ENCODE measurements at regions not wholly inside any gene's neighbourhood (a gene's known extent, or its start where the extent isn't known, plus 50 kb on each side); places are given as distances from the start of the nearest gene placed in this dataset.

DNA sequence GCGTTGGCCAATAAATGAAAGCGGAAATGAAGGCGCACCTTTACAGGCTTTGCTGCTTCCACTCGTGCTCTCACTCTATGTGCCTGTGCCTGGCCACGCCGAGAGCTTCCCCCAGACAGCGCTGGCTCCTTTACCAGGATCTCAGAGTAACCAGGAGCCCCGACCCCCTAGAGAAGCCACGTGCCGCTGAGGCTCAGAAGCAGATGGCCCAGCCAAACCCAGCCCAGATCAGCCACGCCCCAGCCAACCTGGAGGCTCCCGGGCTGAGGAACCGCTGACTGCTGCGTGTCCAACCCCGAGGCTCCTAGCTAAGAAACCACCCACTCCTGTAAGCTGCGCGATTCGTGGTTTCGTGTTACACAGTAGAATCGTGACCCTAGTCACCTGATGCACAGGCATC is 199.3 kb downstream of the NCK2 start (continued):
- TF ChIP-seq AR (CRISPR knock-in tag; IDR thresholded peaks at IDR 0.05) (no peak), NFYB (CRISPR knock-in tag; conservative IDR thresholded peaks at IDR 0.05; ENCODE audit: low read depth) (no peak), ZNF423 (CRISPR knock-in tag; IDR thresholded peaks at IDR 0.05) (no peak), ZNF671 (CRISPR knock-in tag; IDR thresholded peaks at IDR 0.05) (no peak), ZSCAN18 (CRISPR knock-in tag; IDR thresholded peaks at IDR 0.05) (no peak), ZNF263 (CRISPR knock-in tag; IDR thresholded peaks at IDR 0.05; ENCODE audit: low read depth) (no peak)
- TF ChIP-seq, protein P1, sequence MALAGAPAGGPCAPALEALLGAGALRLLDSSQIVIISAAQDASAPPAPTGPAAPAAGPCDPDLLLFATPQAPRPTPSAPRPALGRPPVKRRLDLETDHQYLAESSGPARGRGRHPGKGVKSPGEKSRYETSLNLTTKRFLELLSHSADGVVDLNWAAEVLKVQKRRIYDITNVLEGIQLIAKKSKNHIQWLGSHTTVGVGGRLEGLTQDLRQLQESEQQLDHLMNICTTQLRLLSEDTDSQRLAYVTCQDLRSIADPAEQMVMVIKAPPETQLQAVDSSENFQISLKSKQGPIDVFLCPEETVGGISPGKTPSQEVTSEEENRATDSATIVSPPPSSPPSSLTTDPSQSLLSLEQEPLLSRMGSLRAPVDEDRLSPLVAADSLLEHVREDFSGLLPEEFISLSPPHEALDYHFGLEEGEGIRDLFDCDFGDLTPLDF (CRISPR knock-in tag; IDR thresholded peaks at IDR 0.05) = no peak
